Right atrium auricular region (tissue), 2 donors: ENCODE measurements at regions not wholly inside any gene's neighbourhood (a gene's known extent, or its start where the extent isn't known, plus 50 kb on each side); places are given as distances from the start of the nearest gene placed in this dataset.
"Not testable (repeated sequence)": the region's sequence is repeated elsewhere in the genome, so short reads cannot be mapped to it uniquely, and the experiment has no call there.

Experiments used
- DNase-seq: peaks from one replicate; pipeline ENCODE4 v3.0.0-alpha.2; 2019; ENCODE audit warnings: low spot score
- H3K27ac ChIP-seq, 2 donors: fragments of 200-600 bp; sonication (generic); 1 replicate in 1 of 2; 2 replicates in 1 of 2; pipeline ENCODE4 v1.5.1; 2016 to 2019
- H3K27me3 ChIP-seq, 2 donors: fragments of 200-600 bp; sonication (generic); one replicate each; pipeline versions ENCODE4 v1.5.1 to v1.6.0; 2017 to 2019
- H3K36me3 ChIP-seq: fragments of 200-600 bp; sonication (generic); one replicate; pipeline ENCODE4 v1.5.1; 2016
- H3K4me1 ChIP-seq, 2 donors: fragments of 200-600 bp; sonication (generic); one replicate each; pipeline versions ENCODE4 v1.5.1 to v1.6.0; 2017 to 2019
- H3K4me3 ChIP-seq, 2 donors: fragments of 200-600 bp; sonication (generic); 1 replicate in 1 of 2; 2 replicates in 1 of 2; pipeline ENCODE4 v1.5.1; 2017 to 2019; ENCODE audit warnings: mild to moderate bottlenecking in 1 of 2, moderate library complexity in 1 of 2
- H3K9me3 ChIP-seq, 2 donors: fragments of 200-600 bp; sonication (generic); one replicate each; pipeline ENCODE4 v1.5.1; 2019
- TF ChIP-seq, protein P1 (sequence below), 2 donors: fragments of 200-600 bp; sonication (generic); IDR thresholded peaks; one replicate each; pipeline ENCODE4 v1.5.1; 2019; ENCODE audit warnings: antibody characterized with exemption in 2 of 2

DNA sequence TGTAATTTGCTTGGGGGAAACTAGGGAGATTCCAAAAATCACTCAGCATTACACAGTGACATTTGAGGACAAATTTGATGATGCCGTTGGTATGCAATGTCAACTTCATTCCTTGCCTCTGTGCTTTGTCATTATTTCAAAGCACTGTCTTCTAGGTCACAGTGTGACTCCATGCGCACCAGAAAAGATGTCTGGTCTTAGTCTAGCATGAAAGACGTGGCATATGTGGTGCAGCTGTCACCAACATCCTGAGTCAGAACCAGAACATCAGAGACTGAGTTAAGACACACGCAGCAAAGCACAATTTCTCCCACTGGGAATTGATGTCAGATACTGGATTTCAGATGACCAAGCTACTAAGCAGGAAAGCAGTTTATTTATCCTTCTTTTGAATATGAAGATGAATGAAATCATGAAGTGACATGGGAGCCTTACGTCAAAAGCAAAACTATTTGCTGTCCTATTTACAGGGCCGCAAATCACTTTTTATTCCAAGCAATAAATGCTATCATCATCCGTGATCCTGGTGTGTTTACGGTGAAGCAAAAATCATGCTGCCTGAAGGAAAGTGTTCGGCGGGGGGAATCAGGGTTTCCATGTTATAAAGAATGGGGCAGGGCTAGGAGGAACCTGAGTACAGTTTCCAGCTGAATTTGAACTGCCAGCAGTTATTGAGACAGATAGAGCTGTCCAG lies 356.1 kb downstream of the ANAPC1 start:
- not testable (repeated sequence) for H3K27ac ChIP-seq, H3K27me3 ChIP-seq, H3K36me3 ChIP-seq, H3K9me3 ChIP-seq, DNase-seq, H3K4me3 ChIP-seq, H3K4me1 ChIP-seq

DNA sequence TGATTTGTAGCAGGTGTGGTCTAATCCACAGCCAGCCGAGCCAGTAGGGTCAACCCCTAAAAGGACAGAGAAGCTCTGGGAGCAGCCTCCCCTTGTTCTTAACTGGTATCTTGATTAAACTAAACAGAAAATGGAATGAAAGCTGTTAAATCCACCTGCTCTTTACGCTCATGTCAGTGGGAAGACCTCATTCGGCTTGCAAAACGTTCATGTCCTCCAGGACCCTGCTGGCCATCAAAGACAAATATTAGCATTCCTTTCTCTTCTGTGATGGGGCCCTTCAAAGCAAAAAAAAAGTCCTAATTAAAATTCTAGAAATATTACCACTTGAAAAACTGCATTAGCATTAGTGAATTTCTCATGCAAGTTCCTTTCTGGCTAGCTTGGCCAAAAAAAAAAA lies 355.0 kb downstream of the ANAPC1 start:
- DNase-seq, H3K9me3 ChIP-seq, H3K36me3 ChIP-seq, H3K27me3 ChIP-seq, H3K4me1 ChIP-seq, H3K4me3 ChIP-seq, H3K27ac ChIP-seq: not testable (repeated sequence)

DNA sequence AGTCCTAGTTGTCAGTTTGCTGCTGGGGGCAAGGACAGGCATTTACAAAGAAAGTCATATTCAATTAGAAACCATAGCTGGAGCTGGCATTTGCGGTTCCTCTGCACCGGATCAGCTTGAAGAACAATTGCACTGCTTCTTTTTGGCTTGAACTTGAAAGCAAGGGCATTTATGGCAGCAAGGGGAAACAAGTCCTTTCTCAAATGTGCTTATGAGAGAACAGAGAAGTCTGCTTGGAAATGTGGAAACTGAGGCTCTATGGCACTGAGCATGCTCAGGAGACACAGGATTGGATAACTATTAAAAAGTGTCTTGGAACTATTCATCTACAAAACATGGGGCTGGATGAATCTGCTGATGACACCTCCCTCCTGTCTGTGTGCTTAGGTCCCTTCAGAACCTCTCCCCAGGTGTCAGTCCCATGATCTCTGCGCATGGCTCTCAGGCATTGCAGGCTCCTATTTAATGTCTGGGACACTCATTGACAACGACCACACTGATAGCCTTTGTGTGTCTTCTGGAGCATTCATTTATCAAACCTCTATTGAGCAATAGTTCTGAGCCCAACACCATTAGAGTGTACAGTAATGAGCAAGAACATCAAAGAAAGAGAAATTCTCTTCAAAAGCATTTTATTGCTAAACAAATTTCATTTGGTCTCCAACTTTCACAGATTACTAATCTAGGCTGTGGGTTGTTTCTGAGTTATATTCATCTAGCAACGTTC lies 353.6 kb downstream of the ANAPC1 start:
- not testable (repeated sequence) for H3K36me3 ChIP-seq, DNase-seq

DNA sequence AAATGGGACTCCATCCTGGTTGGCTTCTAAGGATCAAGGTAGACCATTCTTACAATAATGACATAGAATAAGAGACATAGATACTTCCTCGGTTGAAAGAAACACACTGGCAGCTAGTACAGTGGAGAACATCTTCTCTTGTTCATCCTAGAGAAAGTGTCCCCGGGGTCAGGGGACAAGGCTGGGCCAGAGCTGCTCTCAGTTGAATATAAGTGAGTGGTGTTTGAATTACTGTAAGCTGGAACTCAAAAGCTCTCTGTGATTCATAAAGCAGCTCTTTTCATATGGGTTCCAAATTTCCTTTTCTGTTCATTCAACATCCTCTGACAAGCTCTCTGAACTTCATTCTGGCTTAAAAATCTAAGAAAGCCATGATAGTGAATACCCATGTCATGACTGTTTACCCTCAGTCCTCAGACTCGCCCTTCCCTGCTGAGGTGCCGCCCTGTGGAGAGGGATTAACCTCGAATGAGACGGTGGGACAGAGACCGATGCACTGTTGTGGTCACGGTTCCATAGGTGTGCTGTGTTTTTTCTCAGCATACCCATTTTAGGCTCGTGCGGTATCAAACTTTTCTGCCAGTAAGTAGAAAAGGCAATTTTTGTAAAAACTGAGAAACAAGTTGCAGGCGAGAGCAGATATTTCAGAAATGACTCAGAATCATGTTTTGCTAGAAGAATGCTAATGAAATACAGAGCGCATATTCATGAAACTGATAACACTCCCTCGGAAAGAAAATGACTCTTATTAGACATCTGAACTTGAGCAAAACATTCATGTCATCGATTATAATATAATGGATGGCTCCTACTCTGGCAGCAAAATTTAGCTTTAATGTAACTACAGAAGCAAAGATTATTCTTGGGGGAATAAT lies 351.1 kb downstream of the ANAPC1 start:
- H3K4me3 ChIP-seq, H3K36me3 ChIP-seq, H3K27ac ChIP-seq, H3K4me1 ChIP-seq, H3K9me3 ChIP-seq, H3K27me3 ChIP-seq, DNase-seq: not testable (repeated sequence)

More for the DNA sequence above, 353.6 kb downstream of the ANAPC1 start:
- H3K4me1 ChIP-seq, H3K27ac ChIP-seq, H3K27me3 ChIP-seq, H3K4me3 ChIP-seq, H3K9me3 ChIP-seq: not testable (repeated sequence)

DNA sequence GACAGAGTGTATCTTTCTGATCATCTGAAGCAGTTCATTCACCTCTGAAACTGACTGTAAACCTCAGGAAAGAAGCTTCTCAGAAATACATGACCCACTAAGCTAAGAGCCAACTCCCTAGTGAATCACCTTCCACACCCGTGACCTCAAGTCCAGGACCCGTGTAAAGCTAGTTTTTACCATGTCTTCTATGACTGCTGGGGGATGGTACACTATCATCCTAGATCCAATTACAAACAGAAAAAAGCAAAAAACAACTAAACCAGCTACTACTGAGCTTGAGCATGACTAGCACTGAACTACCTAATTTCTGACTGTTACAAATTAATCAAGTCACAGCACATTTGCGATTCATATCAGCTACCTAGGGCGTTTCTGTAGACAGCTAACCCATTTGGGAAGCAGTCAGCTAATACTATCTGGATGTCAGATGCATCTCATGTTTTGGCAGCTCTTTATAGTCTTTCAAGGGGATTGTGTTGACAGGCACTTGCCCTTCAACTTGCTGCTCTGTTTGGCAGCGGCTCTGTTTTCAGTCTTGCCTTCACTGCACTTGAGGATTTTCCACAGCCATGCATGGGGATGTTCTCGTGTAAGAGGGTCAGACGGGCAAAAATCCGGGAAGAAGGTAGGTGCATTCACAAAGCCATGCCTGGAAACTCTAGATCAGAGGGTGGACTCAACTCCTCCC lies 350.3 kb downstream of the ANAPC1 start:
- not testable (repeated sequence) for DNase-seq, H3K9me3 ChIP-seq, H3K27me3 ChIP-seq, H3K4me3 ChIP-seq, H3K4me1 ChIP-seq, H3K27ac ChIP-seq, H3K36me3 ChIP-seq

DNA sequence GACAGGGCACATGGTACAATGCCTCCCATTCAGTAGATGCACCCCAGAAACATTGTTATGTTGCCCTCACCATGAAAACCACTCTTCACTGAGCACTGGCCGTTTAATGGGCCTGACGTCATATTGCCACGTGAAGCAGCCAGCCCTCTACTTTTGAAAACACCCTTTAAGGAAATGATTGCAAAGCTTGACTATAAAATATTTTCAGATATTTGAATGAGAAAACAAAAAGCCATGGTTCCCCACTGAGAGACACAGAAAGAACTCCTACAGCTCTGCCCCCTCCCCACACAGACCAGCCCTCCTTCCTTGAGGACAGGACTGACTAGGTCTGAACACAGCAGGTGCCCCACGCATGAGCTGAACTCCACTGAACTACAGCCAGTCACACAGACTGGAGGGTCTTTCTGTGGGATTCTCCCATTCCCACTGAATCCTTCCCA lies 349.1 kb downstream of the ANAPC1 start:
- no peaks in the 10 kb centered on the region for H3K27me3 ChIP-seq
- H3K4me3 ChIP-seq, result no peak overlapping the region
- no peak for DNase-seq
- H3K27ac ChIP-seq, result no peak overlapping the region
- TF ChIP-seq, protein P1, sequence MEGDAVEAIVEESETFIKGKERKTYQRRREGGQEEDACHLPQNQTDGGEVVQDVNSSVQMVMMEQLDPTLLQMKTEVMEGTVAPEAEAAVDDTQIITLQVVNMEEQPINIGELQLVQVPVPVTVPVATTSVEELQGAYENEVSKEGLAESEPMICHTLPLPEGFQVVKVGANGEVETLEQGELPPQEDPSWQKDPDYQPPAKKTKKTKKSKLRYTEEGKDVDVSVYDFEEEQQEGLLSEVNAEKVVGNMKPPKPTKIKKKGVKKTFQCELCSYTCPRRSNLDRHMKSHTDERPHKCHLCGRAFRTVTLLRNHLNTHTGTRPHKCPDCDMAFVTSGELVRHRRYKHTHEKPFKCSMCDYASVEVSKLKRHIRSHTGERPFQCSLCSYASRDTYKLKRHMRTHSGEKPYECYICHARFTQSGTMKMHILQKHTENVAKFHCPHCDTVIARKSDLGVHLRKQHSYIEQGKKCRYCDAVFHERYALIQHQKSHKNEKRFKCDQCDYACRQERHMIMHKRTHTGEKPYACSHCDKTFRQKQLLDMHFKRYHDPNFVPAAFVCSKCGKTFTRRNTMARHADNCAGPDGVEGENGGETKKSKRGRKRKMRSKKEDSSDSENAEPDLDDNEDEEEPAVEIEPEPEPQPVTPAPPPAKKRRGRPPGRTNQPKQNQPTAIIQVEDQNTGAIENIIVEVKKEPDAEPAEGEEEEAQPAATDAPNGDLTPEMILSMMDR (IDR thresholded peaks at IDR 0.05), result no peak
- no peaks in the 10 kb centered on the region for H3K9me3 ChIP-seq
- peaks cover 0 to 8% of the 10 kb centered on the region in 2 donors for H3K4me1 ChIP-seq
- no peaks in the 10 kb centered on the region for H3K36me3 ChIP-seq

DNA sequence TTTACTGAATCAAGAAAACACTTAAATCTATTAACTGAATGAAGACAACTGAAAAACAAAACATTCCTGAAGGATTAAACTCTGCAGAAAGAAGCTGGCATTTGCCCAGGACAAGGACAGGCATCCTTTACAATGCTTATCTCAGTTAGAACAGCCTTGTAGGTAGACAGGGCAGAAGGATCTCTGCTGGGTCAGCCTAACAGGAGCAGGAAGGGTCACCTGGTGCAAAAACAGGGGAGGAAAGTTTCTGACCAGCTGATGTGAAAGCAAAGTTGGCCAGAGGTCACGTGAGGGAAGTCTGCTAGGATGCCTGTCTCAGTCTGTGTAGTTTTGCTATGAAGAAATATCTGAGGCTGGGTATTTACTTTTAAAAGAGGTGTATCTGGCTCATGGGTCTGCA lies 348.6 kb downstream of the ANAPC1 start:
- H3K4me3 ChIP-seq, result no peak overlapping the region
- no peaks in the 10 kb centered on the region for H3K27me3 ChIP-seq
- no peaks in the 10 kb centered on the region for H3K9me3 ChIP-seq
- TF ChIP-seq, protein P1 (IDR thresholded peaks at IDR 0.05), result no peak
- no peaks in the 10 kb centered on the region for H3K36me3 ChIP-seq
- no peak for DNase-seq
- peaks cover 0 to 8% of the 10 kb centered on the region in 2 donors for H3K4me1 ChIP-seq
- no peak overlapping the region for H3K27ac ChIP-seq
